ENCODE measurements at regions not wholly inside any gene's neighbourhood (a gene's known extent, or its start where the extent isn't known, plus 50 kb on each side); places are given as distances from the start of the nearest gene placed in this dataset.

DNA sequence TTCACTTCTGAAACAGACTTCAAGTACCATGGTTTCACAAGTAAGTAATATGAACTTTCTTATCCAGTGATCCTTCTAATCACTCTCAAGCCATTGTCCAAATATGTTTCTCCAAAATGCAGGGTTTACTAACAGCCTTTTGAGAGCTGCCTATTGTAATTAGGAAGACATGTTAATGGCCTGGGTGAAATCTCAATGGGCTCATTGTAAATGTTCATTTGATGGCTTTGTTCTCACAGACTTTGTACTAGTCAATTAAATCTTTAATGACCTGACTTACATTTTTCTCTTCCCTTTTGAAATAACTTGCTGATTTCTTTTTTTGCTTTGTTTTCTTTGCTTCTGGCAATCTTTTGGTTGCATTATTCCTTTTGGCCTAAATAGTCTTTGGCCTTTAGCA is 444.8 kb downstream of the LIG4 start:
- H3K27ac Mint-ChIP-seq (ENCODE audit: low read depth, unreplicated experiment) = no peak overlapping the region
- CTCF ChIA-PET = interaction anchor here (0.7 kb wide), 1 partner anchor 48 kb away, joined by 3 read pairs; no protein-coding TSS in a partner anchor

GRCh38 chr13:107767119-107767518 is 448.2 kb downstream of the LIG4 start:
- intact Hi-C loops (cut with micrococcal nuclease) = no loop called here
- H3K4me1 Mint-ChIP-seq (ENCODE audit: insufficient read depth, unreplicated experiment) = no peaks in the 10 kb centered on the region
- no peak for DNase-seq (ENCODE audit: unreplicated experiment)

More for the DNA sequence above, 444.8 kb downstream of the LIG4 start:
- no peak for DNase-seq (ENCODE audit: unreplicated experiment)
- BruUV-seq (replicated peaks) = no TSS peak
- Mint-ChIP-seq H3K9me3 (ENCODE audit: unreplicated experiment) (peaks cover 6% of the 10 kb centered on the region), H3K36me3 (ENCODE audit: insufficient read depth, unreplicated experiment) (no peaks in the 10 kb centered on the region), H3K4me1 (ENCODE audit: insufficient read depth, unreplicated experiment) (no peaks in the 10 kb centered on the region), H3K4me3 (ENCODE audit: unreplicated experiment) (no peak overlapping the region), H3K27me3 (ENCODE audit: insufficient read depth, unreplicated experiment) (no peaks in the 10 kb centered on the region)
- intact Hi-C loops (cut with micrococcal nuclease) = no loop called here
- POLR2A ChIA-PET = no interaction called here
- TF ChIP-seq CTCF (IDR thresholded peaks at IDR 0.05; ENCODE audit: unreplicated experiment) = no peak

GRCh38 chr13:107765724-107766401 is 449.5 kb downstream of the LIG4 start:
- intact Hi-C loops (cut with micrococcal nuclease) = no loop called here
- POLR2A ChIA-PET = no interaction called here
- Mint-ChIP-seq H3K9me3 (ENCODE audit: unreplicated experiment) (peaks cover 8% of the 10 kb centered on the region), H3K4me3 (ENCODE audit: unreplicated experiment) (no peak overlapping the region), H3K27ac (ENCODE audit: low read depth, unreplicated experiment) (no peak overlapping the region), H3K27me3 (ENCODE audit: insufficient read depth, unreplicated experiment) (no peaks in the 10 kb centered on the region), H3K4me1 (ENCODE audit: insufficient read depth, unreplicated experiment) (no peaks in the 10 kb centered on the region), H3K36me3 (ENCODE audit: insufficient read depth, unreplicated experiment) (no peaks in the 10 kb centered on the region)
- no peak for DNase-seq (ENCODE audit: unreplicated experiment)
- no TSS peak for BruUV-seq (replicated peaks)
- CTCF ChIA-PET = interaction anchor here (0.6 kb wide), 1 partner anchor 402 kb away, joined by 4 read pairs; no protein-coding TSS in a partner anchor
- TF ChIP-seq CTCF (IDR thresholded peaks at IDR 0.05; ENCODE audit: unreplicated experiment) = no peak

More at GRCh38 chr13:107767119-107767518, 448.2 kb downstream of the LIG4 start:
- Mint-ChIP-seq H3K9me3 (ENCODE audit: unreplicated experiment) (peaks cover 7% of the 10 kb centered on the region), H3K36me3 (ENCODE audit: insufficient read depth, unreplicated experiment) (no peaks in the 10 kb centered on the region), H3K27ac (ENCODE audit: low read depth, unreplicated experiment) (no peak overlapping the region), H3K27me3 (ENCODE audit: insufficient read depth, unreplicated experiment) (no peaks in the 10 kb centered on the region), H3K4me3 (ENCODE audit: unreplicated experiment) (no peak overlapping the region)
- ChIA-PET POLR2A (no interaction called here), CTCF (no interaction called here)
- no peak for TF ChIP-seq CTCF (IDR thresholded peaks at IDR 0.05; ENCODE audit: unreplicated experiment)
- no TSS peak for BruUV-seq (replicated peaks)

- H3K4me1 Mint-ChIP-seq (ENCODE audit: insufficient read depth, unreplicated experiment) = no peaks in the 10 kb centered on the region
- ChIA-PET CTCF (interaction anchor here (0.6 kb wide), 1 partner anchor 248 kb away, joined by 3 read pairs; no protein-coding TSS in a partner anchor), POLR2A (no interaction called here)
- no peak for DNase-seq (ENCODE audit: unreplicated experiment)
- no peak for TF ChIP-seq CTCF (IDR thresholded peaks at IDR 0.05; ENCODE audit: unreplicated experiment)
- intact Hi-C loops (cut with micrococcal nuclease) = no loop called here
- H3K27ac Mint-ChIP-seq (ENCODE audit: low read depth, unreplicated experiment) = no peak overlapping the region
- H3K27me3 Mint-ChIP-seq (ENCODE audit: insufficient read depth, unreplicated experiment) = no peaks in the 10 kb centered on the region
- H3K36me3 Mint-ChIP-seq (ENCODE audit: insufficient read depth, unreplicated experiment) = no peaks in the 10 kb centered on the region
- no TSS peak for BruUV-seq (replicated peaks)
- no peak overlapping the region for H3K4me3 Mint-ChIP-seq (ENCODE audit: unreplicated experiment)
- peaks cover 24% of the 10 kb centered on the region for H3K9me3 Mint-ChIP-seq (ENCODE audit: unreplicated experiment)
These were observed 451.3 kb downstream of the LIG4 start for GRCh38 chr13:107764046-107764445.

Measured in MCF 10A (cell line).